GM21619 (cell line): ENCODE measurements at regions not wholly inside any gene's neighbourhood (a gene's known extent, or its start where the extent isn't known, plus 50 kb on each side); places are given as distances from the start of the nearest gene placed in this dataset.
A peak's percentile ranks its signal among the peaks of the same experiment; 100 is the strongest.

ENCODE experiments used
- ATAC-seq: cut with Tn5 transposase; IDR thresholded peaks from one replicate; pipeline ENCODE4 v1.9.1; 2021; ENCODE audit not compliant: unreplicated experiment

- ATAC-seq, result no peak
These were observed 55.4 kb downstream of the CCER1 start for GRCh38 chr12:90899456-90900182.

GRCh38 chr12:90897986-90898385 lies 57.0 kb downstream of the CCER1 start:
- ATAC-seq, result no peak

GRCh38 chr12:90897316-90897715 lies 57.7 kb downstream of the CCER1 start:
- ATAC-seq, result no peak

- no peak for ATAC-seq
These were observed 58.2 kb downstream of the CCER1 start for GRCh38 chr12:90896821-90897220.

- no peak for ATAC-seq
These were observed 58.8 kb downstream of the CCER1 start for GRCh38 chr12:90896164-90896563.

GRCh38 chr12:90888316-90888715 lies 66.7 kb downstream of the CCER1 start:
- ATAC-seq, result no peak

- no peak for ATAC-seq
These were observed 71.5 kb downstream of the CCER1 start for GRCh38 chr12:90883456-90883855.

- ATAC-seq, result no peak
These were observed 83.3 kb downstream of the CCER1 start for GRCh38 chr12:90871726-90872096.

GRCh38 chr12:90870971-90871725 lies 83.8 kb downstream of the CCER1 start:
- ATAC-seq, result no peak

- no peak for ATAC-seq
These were observed 86.3 kb downstream of the CCER1 start for GRCh38 chr12:90868626-90869025.

GRCh38 chr12:90859591-90859990 lies 95.4 kb downstream of the CCER1 start:
- no peak for ATAC-seq

GRCh38 chr12:90858252-90858651 lies 96.7 kb downstream of the CCER1 start:
- no peak for ATAC-seq

- ATAC-seq, result no peak
These were observed 99.4 kb downstream of the CCER1 start for GRCh38 chr12:90855534-90855933.

- peak; percentile 74 for ATAC-seq
These were observed 100.8 kb downstream of the CCER1 start for GRCh38 chr12:90854136-90854689.

- ATAC-seq, result no peak
These were observed 102.9 kb downstream of the CCER1 start for GRCh38 chr12:90851800-90852718.

- ATAC-seq, result no peak
These were observed 112.5 kb downstream of the CCER1 start for GRCh38 chr12:90842477-90842876.

- ATAC-seq, result no peak
These were observed 113.6 kb downstream of the CCER1 start for GRCh38 chr12:90841336-90841735.

GRCh38 chr12:90839346-90839745 lies 115.6 kb downstream of the CCER1 start:
- no peak for ATAC-seq

GRCh38 chr12:90836689-90837088 lies 118.3 kb downstream of the CCER1 start:
- no peak for ATAC-seq

GRCh38 chr12:90833228-90833627 lies 121.7 kb downstream of the CCER1 start:
- no peak for ATAC-seq

- ATAC-seq, result no peak
These were observed 122.5 kb downstream of the CCER1 start for GRCh38 chr12:90832427-90832826.
